C4-2B (cell line): ENCODE measurements at regions not wholly inside any gene's neighbourhood (a gene's known extent, or its start where the extent isn't known, plus 50 kb on each side); places are given as distances from the start of the nearest gene placed in this dataset.
"Not testable (repeated sequence)": the region's sequence is repeated elsewhere in the genome, so short reads cannot be mapped to it uniquely, and the experiment has no call there.

Experiments
- H3K27ac ChIP-seq: fragments of 450-650 bp; 2 replicates; pipeline ENCODE4 v1.5.1; 2017
- CTCF ChIP-seq: fragments of 450-650 bp; conservative IDR thresholded peaks from 2 replicates; pipeline ENCODE4 v1.5.1; 2017; ENCODE audit warnings: mild to moderate bottlenecking
- ZFX ChIP-seq: fragments of 450-650 bp; IDR thresholded peaks from 2 replicates; pipeline ENCODE4 v1.6.1; 2017

GRCh38 chr21:36214561-36214960, 57.9 kb downstream of the DOP1B start:
- no peak for TF ChIP-seq ZFX
- no peak for TF ChIP-seq CTCF
- no peak overlapping the region for H3K27ac ChIP-seq

GRCh38 chr21:36217743-36218142, 61.1 kb downstream of the DOP1B start:
- H3K27ac ChIP-seq = no peak overlapping the region
- no peak for TF ChIP-seq CTCF
- no peak for TF ChIP-seq ZFX

GRCh38 chr21:36218691-36219090, 62.1 kb downstream of the DOP1B start:
- no peak for TF ChIP-seq CTCF
- H3K27ac ChIP-seq = no peak overlapping the region

GRCh38 chr21:36223451-36223850, 66.8 kb downstream of the DOP1B start:
- no peak overlapping the region for H3K27ac ChIP-seq
- TF ChIP-seq CTCF = no peak
- no peak for TF ChIP-seq ZFX

- TF ChIP-seq ZFX = no peak
- no peak for TF ChIP-seq CTCF
- H3K27ac ChIP-seq = no peak overlapping the region
Measured at GRCh38 chr21:36229181-36229580, 72.6 kb downstream of the DOP1B start.

GRCh38 chr21:36231444-36231843, 74.8 kb downstream of the DOP1B start:
- not testable (repeated sequence) for H3K27ac ChIP-seq

- no peak for TF ChIP-seq ZFX
- no peak for TF ChIP-seq CTCF
Measured at GRCh38 chr21:36232641-36233040, 76.0 kb downstream of the DOP1B start.

GRCh38 chr21:36235058-36235582, 78.5 kb downstream of the DOP1B start:
- H3K27ac ChIP-seq = peak overlapping the region; percentile 80
- TF ChIP-seq CTCF (no peak), ZFX (no peak)

More at GRCh38 chr21:36232641-36233040, 76.0 kb downstream of the DOP1B start:
- peak overlapping the region; percentile 80 for H3K27ac ChIP-seq
